ENCODE measurements at regions not wholly inside any gene's neighbourhood (a gene's known extent, or its start where the extent isn't known, plus 50 kb on each side); places are given as distances from the start of the nearest gene placed in this dataset.

- DNase-seq (ENCODE audit: low spot score), result no peak
Observed at GRCh38 chr2:174667250-174667860, 69.8 kb upstream of the WIPF1 start.

GRCh38 chr2:174666845-174667244 lies 69.2 kb upstream of the WIPF1 start:
- DNase-seq (ENCODE audit: low spot score), result no peak

GRCh38 chr2:174666312-174666711 lies 68.7 kb upstream of the WIPF1 start:
- no peak for DNase-seq (ENCODE audit: low spot score)

- no peak for DNase-seq (ENCODE audit: low spot score)
Observed at GRCh38 chr2:174664084-174664759, 66.6 kb upstream of the WIPF1 start.

- DNase-seq (ENCODE audit: low spot score), result no peak
Observed at GRCh38 chr2:174663550-174663949, 65.9 kb upstream of the WIPF1 start.

- no peak for DNase-seq (ENCODE audit: low spot score)
Observed at GRCh38 chr2:174662859-174663258, 65.3 kb upstream of the WIPF1 start.

GRCh38 chr2:174662459-174662858 lies 64.9 kb upstream of the WIPF1 start:
- DNase-seq (ENCODE audit: low spot score), result no peak

GRCh38 chr2:174660984-174661675 lies 63.5 kb upstream of the WIPF1 start:
- DNase-seq (ENCODE audit: low spot score), result no peak

GRCh38 chr2:174659069-174659900 lies 61.7 kb upstream of the WIPF1 start:
- DNase-seq (ENCODE audit: low spot score), result no peak

GRCh38 chr2:174656676-174657176 lies 59.1 kb upstream of the WIPF1 start:
- DNase-seq (ENCODE audit: low spot score), result peak; percentile 35

GRCh38 chr2:174656035-174656434 lies 58.4 kb upstream of the WIPF1 start:
- DNase-seq (ENCODE audit: low spot score), result no peak

- DNase-seq (ENCODE audit: low spot score), result no peak
Observed at GRCh38 chr2:174654419-174654941, 56.9 kb upstream of the WIPF1 start.

- DNase-seq (ENCODE audit: low spot score), result no peak
Observed at GRCh38 chr2:174648896-174649295, 51.3 kb upstream of the WIPF1 start.
